Coronary artery (tissue), 2 donors: ENCODE measurements at regions not wholly inside any gene's neighbourhood (a gene's known extent, or its start where the extent isn't known, plus 50 kb on each side); places are given as distances from the start of the nearest gene placed in this dataset.

Experiments
- DNase-seq: peaks from one replicate; pipeline ENCODE4 v3.0.0-alpha.2; 2017; ENCODE audit warnings: low spot score
- H3K27ac ChIP-seq, 2 donors: fragments of 200-600 bp; sonication (generic); one replicate each; pipeline ENCODE4 v1.5.1; 2016 to 2019
- H3K4me3 ChIP-seq: fragments of 200-600 bp; sonication (generic); 2 replicates; pipeline ENCODE4 v1.5.1; 2016; ENCODE audit warnings: mild to moderate bottlenecking, moderate library complexity
- TF ChIP-seq, protein P1 (sequence below): fragments of 200-600 bp; sonication (generic); IDR thresholded peaks from one replicate; pipeline ENCODE4 v1.5.1; 2019; ENCODE audit warnings: antibody characterized with exemption

DNA sequence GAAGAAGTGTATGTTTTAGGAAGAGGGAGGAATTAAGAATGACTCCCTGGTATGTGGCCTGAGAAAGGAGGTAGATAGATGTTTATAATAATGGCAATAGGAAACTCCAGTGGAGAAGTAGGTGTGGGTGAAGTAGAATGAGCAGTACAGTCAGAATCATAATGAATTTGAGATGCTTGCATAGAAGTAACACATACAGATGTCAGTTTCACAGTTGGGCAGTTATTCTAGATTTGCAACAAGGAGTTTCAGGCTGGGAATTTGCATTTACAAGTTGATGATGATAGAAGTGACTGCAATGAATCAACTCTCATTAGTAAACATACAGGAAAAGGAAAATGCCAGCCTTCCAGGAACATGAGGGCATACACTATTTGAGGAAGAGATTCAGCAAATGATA, 149.0 kb downstream of the SLITRK1 start:
- H3K27ac ChIP-seq, result no peak overlapping the region
- TF ChIP-seq, protein P1, sequence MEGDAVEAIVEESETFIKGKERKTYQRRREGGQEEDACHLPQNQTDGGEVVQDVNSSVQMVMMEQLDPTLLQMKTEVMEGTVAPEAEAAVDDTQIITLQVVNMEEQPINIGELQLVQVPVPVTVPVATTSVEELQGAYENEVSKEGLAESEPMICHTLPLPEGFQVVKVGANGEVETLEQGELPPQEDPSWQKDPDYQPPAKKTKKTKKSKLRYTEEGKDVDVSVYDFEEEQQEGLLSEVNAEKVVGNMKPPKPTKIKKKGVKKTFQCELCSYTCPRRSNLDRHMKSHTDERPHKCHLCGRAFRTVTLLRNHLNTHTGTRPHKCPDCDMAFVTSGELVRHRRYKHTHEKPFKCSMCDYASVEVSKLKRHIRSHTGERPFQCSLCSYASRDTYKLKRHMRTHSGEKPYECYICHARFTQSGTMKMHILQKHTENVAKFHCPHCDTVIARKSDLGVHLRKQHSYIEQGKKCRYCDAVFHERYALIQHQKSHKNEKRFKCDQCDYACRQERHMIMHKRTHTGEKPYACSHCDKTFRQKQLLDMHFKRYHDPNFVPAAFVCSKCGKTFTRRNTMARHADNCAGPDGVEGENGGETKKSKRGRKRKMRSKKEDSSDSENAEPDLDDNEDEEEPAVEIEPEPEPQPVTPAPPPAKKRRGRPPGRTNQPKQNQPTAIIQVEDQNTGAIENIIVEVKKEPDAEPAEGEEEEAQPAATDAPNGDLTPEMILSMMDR, result no peak
- DNase-seq, result no peak
- no peak overlapping the region for H3K4me3 ChIP-seq

GRCh38 chr13:83732755-83733154, 149.5 kb downstream of the SLITRK1 start:
- TF ChIP-seq, protein P1, result no peak
- Histone ChIP-seq H3K4me3 (no peak overlapping the region), H3K27ac (no peak overlapping the region)
- no peak for DNase-seq

- TF ChIP-seq, protein P1, result no peak
- no peak overlapping the region for H3K4me3 ChIP-seq
- DNase-seq, result no peak
- H3K27ac ChIP-seq, result no peak overlapping the region
These were observed 151.2 kb downstream of the SLITRK1 start for GRCh38 chr13:83731113-83731512.

GRCh38 chr13:83730674-83731073, 151.6 kb downstream of the SLITRK1 start:
- no peak for DNase-seq
- no peak overlapping the region for H3K27ac ChIP-seq
- no peak overlapping the region for H3K4me3 ChIP-seq

GRCh38 chr13:83722443-83722842, 159.8 kb downstream of the SLITRK1 start:
- TF ChIP-seq, protein P1, result no peak
- Histone ChIP-seq H3K27ac (no peak overlapping the region), H3K4me3 (no peak overlapping the region)
- DNase-seq, result no peak

More at GRCh38 chr13:83730674-83731073, 151.6 kb downstream of the SLITRK1 start:
- TF ChIP-seq, protein P1, result no peak

GRCh38 chr13:83716121-83716520, 166.2 kb downstream of the SLITRK1 start:
- no peak overlapping the region for H3K27ac ChIP-seq
- TF ChIP-seq, protein P1, result no peak
- DNase-seq, result no peak
- no peak overlapping the region for H3K4me3 ChIP-seq

- TF ChIP-seq, protein P1, result no peak
- no peak for DNase-seq
- no peak overlapping the region for H3K27ac ChIP-seq
- H3K4me3 ChIP-seq, result no peak overlapping the region
These were observed 168.0 kb downstream of the SLITRK1 start for GRCh38 chr13:83714236-83714635.
